ENCODE measurements at regions not wholly inside any gene's neighbourhood (a gene's known extent, or its start where the extent isn't known, plus 50 kb on each side); places are given as distances from the start of the nearest gene placed in this dataset.

DNA sequence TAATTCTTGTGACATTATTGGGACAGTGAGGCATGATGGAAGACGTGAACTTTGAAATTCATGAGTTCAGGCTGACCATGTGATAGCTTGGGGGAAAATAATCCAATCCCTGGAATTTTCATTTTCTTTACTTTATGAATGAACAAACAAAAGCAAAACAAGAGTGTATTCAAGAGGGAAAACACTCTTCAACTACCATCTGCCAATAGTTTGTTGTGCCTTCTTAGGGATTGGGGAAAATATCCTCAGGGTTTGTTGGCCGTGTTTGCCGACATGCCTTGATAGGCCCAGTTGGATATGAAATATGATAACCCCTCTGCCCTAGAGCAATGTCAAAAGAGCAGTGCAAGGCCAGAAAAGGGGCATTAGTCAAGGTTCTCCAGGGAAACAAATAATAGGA lies 80.8 kb upstream of the CLNK start:
- no peak for TF ChIP-seq EP300 (IDR thresholded peaks at IDR 0.05)
- no peak for TF ChIP-seq POLR2AphosphoS5 (IDR thresholded peaks at IDR 0.05)
- TF ChIP-seq, protein P1, sequence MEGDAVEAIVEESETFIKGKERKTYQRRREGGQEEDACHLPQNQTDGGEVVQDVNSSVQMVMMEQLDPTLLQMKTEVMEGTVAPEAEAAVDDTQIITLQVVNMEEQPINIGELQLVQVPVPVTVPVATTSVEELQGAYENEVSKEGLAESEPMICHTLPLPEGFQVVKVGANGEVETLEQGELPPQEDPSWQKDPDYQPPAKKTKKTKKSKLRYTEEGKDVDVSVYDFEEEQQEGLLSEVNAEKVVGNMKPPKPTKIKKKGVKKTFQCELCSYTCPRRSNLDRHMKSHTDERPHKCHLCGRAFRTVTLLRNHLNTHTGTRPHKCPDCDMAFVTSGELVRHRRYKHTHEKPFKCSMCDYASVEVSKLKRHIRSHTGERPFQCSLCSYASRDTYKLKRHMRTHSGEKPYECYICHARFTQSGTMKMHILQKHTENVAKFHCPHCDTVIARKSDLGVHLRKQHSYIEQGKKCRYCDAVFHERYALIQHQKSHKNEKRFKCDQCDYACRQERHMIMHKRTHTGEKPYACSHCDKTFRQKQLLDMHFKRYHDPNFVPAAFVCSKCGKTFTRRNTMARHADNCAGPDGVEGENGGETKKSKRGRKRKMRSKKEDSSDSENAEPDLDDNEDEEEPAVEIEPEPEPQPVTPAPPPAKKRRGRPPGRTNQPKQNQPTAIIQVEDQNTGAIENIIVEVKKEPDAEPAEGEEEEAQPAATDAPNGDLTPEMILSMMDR (IDR thresholded peaks at IDR 0.05), result no peak
- Histone ChIP-seq H3K4me3 (no peak overlapping the region), H3K36me3 (no peaks in the 10 kb centered on the region), H3K4me1 (no peaks in the 10 kb centered on the region), H3K9me3 (no peaks in the 10 kb centered on the region), H3K27ac (no peak overlapping the region), H3K27me3 (no peaks in the 10 kb centered on the region)
- no peak for DNase-seq
- no peak for ATAC-seq (ENCODE audit: low FRiP score in 2 of 2)
- 83 to 93% methylated on average over 3 of the region's 3 CpGs for WGBS, 2 donors

- ATAC-seq (ENCODE audit: low FRiP score in 2 of 2), result no peak
- H3K27me3 ChIP-seq, result no peaks in the 10 kb centered on the region
- H3K36me3 ChIP-seq, result no peaks in the 10 kb centered on the region
- H3K27ac ChIP-seq, result no peak overlapping the region
- TF ChIP-seq EP300 (IDR thresholded peaks at IDR 0.05), result no peak
- no peak for TF ChIP-seq POLR2AphosphoS5 (IDR thresholded peaks at IDR 0.05)
- TF ChIP-seq, protein P1 (IDR thresholded peaks at IDR 0.05), result no peak
- TF ChIP-seq POLR2A (IDR thresholded peaks at IDR 0.05), result no peak
- 76 to 80% methylated on average over 4 of the region's 4 CpGs for WGBS, 2 donors
- no peak overlapping the region for H3K4me3 ChIP-seq
- H3K9me3 ChIP-seq, result no peaks in the 10 kb centered on the region
- no peaks in the 10 kb centered on the region for H3K4me1 ChIP-seq
- no peak for DNase-seq
Observed at GRCh38 chr4:10762561-10762960, 78.0 kb upstream of the CLNK start.

DNA sequence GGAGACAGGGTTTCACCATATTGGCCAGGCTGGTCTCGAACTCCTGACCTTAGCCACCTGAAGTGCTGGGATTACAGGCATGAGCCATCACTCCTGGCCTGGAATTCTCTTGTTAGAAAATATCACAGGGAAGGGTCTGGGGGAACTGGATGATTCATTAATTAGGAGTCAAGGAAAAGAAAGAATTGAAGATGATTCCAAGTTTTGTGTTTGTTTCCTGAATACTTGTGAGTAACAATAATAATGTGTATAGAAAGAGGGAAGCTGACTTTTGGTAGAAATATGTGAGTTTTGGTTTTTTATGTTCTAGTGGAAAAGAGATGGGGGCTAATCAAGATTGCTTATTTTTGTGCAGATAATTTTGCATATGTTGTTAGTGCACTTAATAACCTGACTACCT lies 77.3 kb upstream of the CLNK start:
- Histone ChIP-seq H3K27ac (no peak overlapping the region), H3K4me1 (no peaks in the 10 kb centered on the region), H3K4me3 (no peak overlapping the region), H3K9me3 (no peaks in the 10 kb centered on the region), H3K27me3 (no peaks in the 10 kb centered on the region), H3K36me3 (no peaks in the 10 kb centered on the region)
- DNase-seq, result no peak
- ATAC-seq (ENCODE audit: low FRiP score in 2 of 2), result no peak
- WGBS, 2 donors, result 80 to 87% methylated on average over 1 of the region's 1 CpG
- TF ChIP-seq POLR2AphosphoS5 (IDR thresholded peaks at IDR 0.05) (no peak), POLR2A (IDR thresholded peaks at IDR 0.05) (no peak), EP300 (IDR thresholded peaks at IDR 0.05) (no peak)
- TF ChIP-seq, protein P1 (IDR thresholded peaks at IDR 0.05), result no peak

- no peaks in the 10 kb centered on the region for H3K36me3 ChIP-seq
- TF ChIP-seq POLR2AphosphoS5 (IDR thresholded peaks at IDR 0.05), result no peak
- TF ChIP-seq, protein P1 (IDR thresholded peaks at IDR 0.05), result no peak
- no peak for ATAC-seq (ENCODE audit: low FRiP score in 2 of 2)
- H3K4me1 ChIP-seq, result no peaks in the 10 kb centered on the region
- H3K9me3 ChIP-seq, result no peaks in the 10 kb centered on the region
- 70 to 79% methylated on average over 3 of the region's 3 CpGs for WGBS, 2 donors
- H3K4me3 ChIP-seq, result no peak overlapping the region
- DNase-seq, result no peak
- no peaks in the 10 kb centered on the region for H3K27me3 ChIP-seq
- H3K27ac ChIP-seq, result no peak overlapping the region
Observed at GRCh38 chr4:10760086-10760485, 75.5 kb upstream of the CLNK start.

DNA sequence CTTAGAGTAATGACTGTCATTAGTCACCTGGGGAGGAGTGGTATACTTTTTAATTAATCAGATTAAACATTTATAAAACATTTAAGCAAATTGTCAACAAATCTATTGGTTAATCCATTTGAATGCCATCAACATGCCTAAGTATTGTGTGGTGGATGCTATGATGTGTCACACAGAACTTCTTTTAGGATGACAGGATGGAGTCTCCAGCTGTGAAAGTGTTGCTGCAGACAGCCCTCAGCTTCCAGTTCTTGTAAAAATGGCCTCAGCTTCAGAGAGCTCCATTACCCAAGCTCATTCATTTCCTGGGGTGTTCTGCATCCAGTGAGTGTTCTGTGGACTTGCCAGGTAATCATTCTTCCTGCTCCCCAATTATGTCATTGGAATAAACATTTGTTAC lies 74.3 kb upstream of the CLNK start:
- no peak for DNase-seq
- Histone ChIP-seq H3K27ac (no peak overlapping the region), H3K4me1 (no peaks in the 10 kb centered on the region), H3K36me3 (no peaks in the 10 kb centered on the region), H3K27me3 (no peaks in the 10 kb centered on the region), H3K4me3 (no peak overlapping the region), H3K9me3 (no peaks in the 10 kb centered on the region)
- no peak for ATAC-seq (ENCODE audit: low FRiP score in 2 of 2)
- TF ChIP-seq POLR2AphosphoS5 (IDR thresholded peaks at IDR 0.05), result no peak
- TF ChIP-seq, protein P1 (IDR thresholded peaks at IDR 0.05), result no peak
- no peak for TF ChIP-seq POLR2A (IDR thresholded peaks at IDR 0.05)
- no peak for TF ChIP-seq EP300 (IDR thresholded peaks at IDR 0.05)

Measured in upper lobe of left lung (tissue), 6 donors.